ENCODE measurements at regions not wholly inside any gene's neighbourhood (a gene's known extent, or its start where the extent isn't known, plus 50 kb on each side); places are given as distances from the start of the nearest gene placed in this dataset.

DNA sequence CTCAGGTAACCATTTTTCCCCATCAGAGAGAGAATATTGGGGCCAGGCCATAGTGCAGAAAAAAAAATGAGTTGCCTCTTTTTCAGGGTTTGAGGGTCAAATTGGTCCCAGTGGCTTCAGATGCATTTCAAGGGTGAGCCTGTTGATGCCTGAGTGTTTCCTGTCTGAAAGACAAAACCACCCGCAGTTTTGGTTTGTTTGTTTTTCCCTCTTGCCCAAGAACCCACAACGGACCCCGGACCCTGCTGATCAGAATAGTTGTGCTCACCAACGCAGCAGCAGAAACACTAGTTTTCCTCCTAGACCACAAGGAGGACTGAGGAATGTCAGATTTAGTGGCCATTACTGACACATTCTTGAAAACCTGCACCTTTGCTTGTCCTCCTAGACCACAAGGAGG, 1433.1 kb downstream of the PLA2G4A start:
- H3K9me3 Mint-ChIP-seq, result peaks cover 24 to 86% (median 55%) of the 10 kb centered on the region in 6 donors
- no peak overlapping the region for H3K27ac Mint-ChIP-seq

DNA sequence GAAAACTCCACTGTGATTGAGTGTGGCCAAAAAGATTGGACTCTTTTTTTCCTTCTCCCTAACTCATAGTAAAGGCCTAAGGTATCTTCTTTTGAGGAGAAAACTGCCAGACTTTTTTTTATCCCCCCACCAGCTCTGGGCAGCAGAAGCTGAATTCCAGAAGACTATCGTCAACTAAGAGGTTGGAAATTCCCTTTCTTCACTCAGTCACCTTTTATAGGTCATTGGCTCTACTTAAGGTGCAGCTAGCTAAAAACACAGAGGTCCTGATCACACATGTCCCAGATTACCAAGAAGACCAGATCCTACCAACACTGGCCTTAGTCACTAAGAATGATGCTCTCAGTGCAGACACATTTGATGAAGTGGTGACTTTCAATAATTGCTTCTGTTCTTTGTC, 1441.2 kb downstream of the PLA2G4A start:
- Mint-ChIP-seq H3K36me3 (no peaks in the 10 kb centered on the region), H3K4me1 (no peaks in the 10 kb centered on the region), H3K27ac (no peak overlapping the region), H3K9me3 (peaks cover 2 to 36% (median 26%) of the 10 kb centered on the region in 6 donors), H3K4me3 (no peak overlapping the region), H3K27me3 (ENCODE audit: low read depth in 3 of 3) (peaks cover 0 to under 1% (median 0%) of the 10 kb centered on the region in 3 donors)
- DNase-seq, result no peak

More for the DNA sequence above, 1433.1 kb downstream of the PLA2G4A start:
- H3K4me3 Mint-ChIP-seq, result no peak overlapping the region
- H3K36me3 Mint-ChIP-seq, result peaks cover 0 to 7% (median 0%) of the 10 kb centered on the region in 3 donors
- H3K4me1 Mint-ChIP-seq, result no peaks in the 10 kb centered on the region
- no peak for DNase-seq
- H3K27me3 Mint-ChIP-seq (ENCODE audit: low read depth in 3 of 3), result peaks cover 0 to 3% (median 0%) of the 10 kb centered on the region in 3 donors

DNA sequence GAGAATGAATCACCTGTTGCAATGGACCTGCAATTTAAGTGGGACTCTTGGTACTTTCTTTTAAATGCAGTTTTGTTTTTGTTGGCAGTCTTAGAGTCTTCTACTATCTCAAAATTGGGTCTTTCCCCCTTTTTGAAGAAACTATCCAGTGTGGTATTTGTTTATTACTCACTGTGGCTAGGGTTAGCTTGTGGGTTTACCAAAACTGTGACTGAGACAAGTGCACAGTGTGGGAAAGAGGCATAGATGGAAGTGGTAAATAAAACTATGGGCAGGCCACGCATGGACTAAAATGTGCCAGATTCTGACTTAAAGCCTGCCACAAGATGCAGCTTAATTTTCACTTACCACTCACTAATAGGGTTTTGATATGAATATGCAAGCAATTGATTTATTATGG, 1441.7 kb downstream of the PLA2G4A start:
- H3K4me1 Mint-ChIP-seq, result no peaks in the 10 kb centered on the region
- no peak overlapping the region for H3K4me3 Mint-ChIP-seq
- no peaks in the 10 kb centered on the region for H3K36me3 Mint-ChIP-seq
- H3K27ac Mint-ChIP-seq, result no peak overlapping the region
- H3K27me3 Mint-ChIP-seq (ENCODE audit: low read depth in 3 of 3), result no peaks in the 10 kb centered on the region
- DNase-seq, result no peak
- peaks cover 2 to 30% (median 22%) of the 10 kb centered on the region in 6 donors for H3K9me3 Mint-ChIP-seq

DNA sequence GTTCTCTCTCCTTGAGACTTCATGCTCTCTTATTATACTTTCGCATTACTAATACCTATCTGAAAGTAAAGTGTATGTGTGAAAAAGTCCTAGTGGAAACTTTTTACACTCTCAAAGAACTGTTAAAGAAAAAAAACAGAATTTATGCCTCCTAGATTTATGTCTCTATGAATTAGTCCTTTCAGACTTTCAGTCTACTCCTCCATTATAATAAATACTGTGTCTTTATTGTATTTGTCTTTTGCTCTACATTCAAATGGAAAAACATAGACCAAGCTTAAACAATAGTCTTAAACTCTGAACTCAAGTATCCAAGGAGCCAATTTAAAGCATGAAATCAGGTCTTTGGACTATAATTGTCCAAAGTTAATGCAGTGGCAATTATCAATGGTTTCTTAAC, 1449.0 kb downstream of the PLA2G4A start:
- Mint-ChIP-seq H3K4me3 (no peak overlapping the region), H3K4me1 (no peaks in the 10 kb centered on the region), H3K9me3 (peaks cover 3 to 47% (median 20%) of the 10 kb centered on the region in 6 donors), H3K27ac (no peak overlapping the region), H3K27me3 (ENCODE audit: low read depth in 3 of 3) (peaks cover 0 to 2% (median 0%) of the 10 kb centered on the region in 3 donors), H3K36me3 (peaks cover 0 to 4% (median 0%) of the 10 kb centered on the region in 3 donors)
- DNase-seq, result no peak

DNA sequence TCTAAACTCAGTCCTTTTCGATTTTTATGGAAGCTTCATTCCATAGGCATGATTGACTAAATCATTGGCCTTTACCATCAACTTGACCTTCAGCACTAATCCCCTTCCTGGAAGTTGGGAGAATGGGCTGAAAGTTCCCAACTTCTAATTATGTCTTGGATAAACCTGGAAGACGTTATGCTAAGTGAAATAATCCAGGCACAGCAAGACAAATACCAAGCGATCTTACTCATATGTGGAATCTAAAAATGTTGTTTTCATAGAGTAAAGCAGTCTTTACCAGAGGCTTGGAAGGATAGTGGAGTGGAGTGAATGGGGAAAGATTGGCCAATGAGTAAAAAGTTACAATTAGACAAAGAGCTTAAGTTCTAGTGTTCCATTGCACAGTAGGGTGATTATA, 1453.2 kb downstream of the PLA2G4A start:
- no peak overlapping the region for H3K27ac Mint-ChIP-seq
- no peaks in the 10 kb centered on the region for H3K4me1 Mint-ChIP-seq
- peaks cover 3 to 53% (median 23%) of the 10 kb centered on the region in 6 donors for H3K9me3 Mint-ChIP-seq

DNA sequence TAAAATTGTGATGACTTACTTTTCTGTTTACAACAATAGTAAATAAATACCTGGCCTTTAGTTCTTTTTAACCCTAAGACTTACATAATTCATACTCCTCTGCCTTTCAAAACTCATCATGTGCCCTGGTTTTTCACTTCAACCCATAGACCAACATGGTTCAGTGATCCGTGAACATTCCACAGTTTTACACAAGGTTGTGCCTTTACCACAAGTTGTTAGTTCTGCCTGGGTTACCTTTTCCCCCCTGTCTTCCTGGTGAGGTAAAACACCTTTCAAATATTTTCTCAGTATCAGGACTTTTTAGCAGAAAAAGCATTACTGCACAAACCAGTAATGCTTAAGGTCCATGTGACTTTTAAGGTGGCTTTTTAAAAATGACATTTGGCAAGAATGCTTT, 1466.4 kb downstream of the PLA2G4A start:
- peaks cover 0 to 2% (median 1%) of the 10 kb centered on the region in 3 donors for H3K27me3 Mint-ChIP-seq (ENCODE audit: low read depth in 3 of 3)
- no peaks in the 10 kb centered on the region for H3K4me1 Mint-ChIP-seq
- H3K4me3 Mint-ChIP-seq, result no peak overlapping the region
- no peak for DNase-seq
- peaks cover 0 to 5% (median 4%) of the 10 kb centered on the region in 3 donors for H3K36me3 Mint-ChIP-seq
- H3K27ac Mint-ChIP-seq, result no peak overlapping the region
- H3K9me3 Mint-ChIP-seq, result peaks cover 16 to 52% (median 38%) of the 10 kb centered on the region in 6 donors

More for the DNA sequence above, 1453.2 kb downstream of the PLA2G4A start:
- Mint-ChIP-seq H3K4me3 (no peak overlapping the region), H3K36me3 (peaks cover 0 to 4% (median 0%) of the 10 kb centered on the region in 3 donors), H3K27me3 (ENCODE audit: low read depth in 3 of 3) (peaks cover 0 to 2% (median 0%) of the 10 kb centered on the region in 3 donors)
- no peak for DNase-seq

DNA sequence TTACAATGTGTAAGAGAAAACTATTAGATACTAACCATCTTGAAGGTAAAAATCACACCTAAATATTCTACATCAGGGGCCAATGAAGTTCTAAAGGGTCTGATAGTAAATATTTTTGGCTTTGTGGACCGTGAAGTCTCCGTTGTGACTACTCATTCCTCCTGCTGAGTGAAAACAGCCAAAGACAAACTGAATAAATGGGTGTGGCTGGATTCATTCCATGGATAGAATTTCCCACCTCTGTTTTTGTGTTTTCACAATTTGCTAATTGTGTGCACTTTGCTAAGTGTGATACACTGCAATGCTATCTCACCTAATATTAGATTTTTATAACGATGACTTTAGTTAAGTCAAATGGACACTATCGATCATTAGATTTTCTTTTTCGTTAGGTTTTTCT, 1474.0 kb downstream of the PLA2G4A start:
- Mint-ChIP-seq H3K27ac (no peak overlapping the region), H3K36me3 (no peaks in the 10 kb centered on the region), H3K4me3 (no peak overlapping the region), H3K27me3 (ENCODE audit: low read depth in 3 of 3) (peaks cover 0 to 2% (median 0%) of the 10 kb centered on the region in 3 donors), H3K9me3 (peaks cover 16 to 38% (median 27%) of the 10 kb centered on the region in 6 donors), H3K4me1 (no peaks in the 10 kb centered on the region)
- no peak for DNase-seq

DNA sequence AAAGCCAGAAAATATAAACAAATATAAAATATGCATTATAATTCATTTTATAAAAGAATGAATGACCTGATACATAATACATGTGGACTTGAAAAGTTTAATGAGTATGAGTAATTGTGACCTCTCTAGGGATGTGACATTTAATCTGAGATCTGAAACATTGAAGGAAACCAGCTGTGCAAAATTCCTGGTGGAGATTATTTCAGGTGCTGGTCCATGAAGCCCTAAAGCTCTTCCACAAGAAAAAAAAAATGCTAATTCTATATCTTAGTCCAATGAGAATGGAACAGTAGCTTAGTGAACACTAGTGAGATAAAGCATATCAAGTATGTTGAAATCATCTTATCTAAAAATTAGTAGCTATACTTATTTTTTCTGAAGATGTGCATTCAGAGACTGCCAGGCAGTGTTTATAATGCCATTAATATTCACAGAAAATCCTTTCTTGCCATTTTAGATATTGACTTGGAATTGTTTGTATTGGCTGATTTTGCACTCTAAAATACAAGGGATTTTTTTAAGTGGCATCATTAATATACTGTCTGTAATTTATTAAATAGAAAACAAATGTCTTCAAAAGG, 1485.9 kb downstream of the PLA2G4A start:
- H3K36me3 Mint-ChIP-seq, result no peaks in the 10 kb centered on the region
- no peaks in the 10 kb centered on the region for H3K27me3 Mint-ChIP-seq (ENCODE audit: low read depth in 3 of 3)
- H3K4me1 Mint-ChIP-seq, result no peaks in the 10 kb centered on the region
- no peak for DNase-seq
- peaks cover 4 to 36% (median 23%) of the 10 kb centered on the region in 6 donors for H3K9me3 Mint-ChIP-seq
- H3K27ac Mint-ChIP-seq, result no peak overlapping the region
- no peak overlapping the region for H3K4me3 Mint-ChIP-seq

DNA sequence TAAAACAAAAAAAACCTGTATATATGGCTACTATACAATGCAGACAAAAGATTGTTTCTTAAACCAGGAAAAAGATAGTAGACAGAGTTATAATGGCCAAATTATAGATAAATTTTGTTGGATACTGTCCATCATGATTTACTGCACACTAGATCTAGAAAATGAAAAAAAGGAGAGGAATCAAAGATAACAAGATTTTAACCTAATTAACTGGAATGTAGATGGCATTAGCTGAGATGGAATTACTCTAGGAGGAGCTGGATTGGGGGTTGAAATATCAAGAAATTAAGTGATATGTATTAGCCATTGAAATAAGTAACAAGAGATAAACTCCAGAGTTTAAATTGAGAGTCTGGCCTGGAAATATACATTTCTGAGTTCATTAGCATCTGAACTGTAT, 1489.1 kb downstream of the PLA2G4A start:
- peaks cover 4 to 37% (median 21%) of the 10 kb centered on the region in 6 donors for H3K9me3 Mint-ChIP-seq
- peaks cover 0 to 2% (median 0%) of the 10 kb centered on the region in 3 donors for H3K27me3 Mint-ChIP-seq (ENCODE audit: low read depth in 3 of 3)
- H3K4me1 Mint-ChIP-seq, result no peaks in the 10 kb centered on the region
- no peak overlapping the region for H3K4me3 Mint-ChIP-seq
- no peak for DNase-seq
- H3K36me3 Mint-ChIP-seq, result no peaks in the 10 kb centered on the region
- no peak overlapping the region for H3K27ac Mint-ChIP-seq

DNA sequence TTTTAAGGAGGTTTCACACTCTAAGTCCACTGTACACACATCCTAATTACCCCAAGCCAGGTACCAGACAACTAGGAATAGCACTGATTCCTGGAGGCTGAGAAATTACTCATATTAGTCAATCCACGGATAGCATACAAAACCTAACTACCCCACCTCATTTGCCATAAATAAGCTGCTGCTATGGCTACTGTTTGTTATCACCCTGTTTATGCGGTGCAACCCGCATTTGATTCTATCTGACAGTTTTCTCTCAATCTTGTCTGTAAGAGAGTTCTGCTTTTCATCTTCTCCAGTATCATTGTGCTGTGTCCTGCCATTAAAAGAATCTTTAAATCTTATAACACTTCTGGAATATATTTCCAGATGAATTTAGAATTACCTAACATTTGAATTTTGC, 1496.5 kb downstream of the PLA2G4A start:
- Mint-ChIP-seq H3K4me1 (no peaks in the 10 kb centered on the region), H3K36me3 (no peaks in the 10 kb centered on the region), H3K4me3 (no peak overlapping the region), H3K9me3 (peaks cover 0 to 21% (median 12%) of the 10 kb centered on the region in 6 donors), H3K27me3 (ENCODE audit: low read depth in 3 of 3) (peaks cover 0 to 2% (median 0%) of the 10 kb centered on the region in 3 donors), H3K27ac (no peak overlapping the region)
- no peak for DNase-seq

DNA sequence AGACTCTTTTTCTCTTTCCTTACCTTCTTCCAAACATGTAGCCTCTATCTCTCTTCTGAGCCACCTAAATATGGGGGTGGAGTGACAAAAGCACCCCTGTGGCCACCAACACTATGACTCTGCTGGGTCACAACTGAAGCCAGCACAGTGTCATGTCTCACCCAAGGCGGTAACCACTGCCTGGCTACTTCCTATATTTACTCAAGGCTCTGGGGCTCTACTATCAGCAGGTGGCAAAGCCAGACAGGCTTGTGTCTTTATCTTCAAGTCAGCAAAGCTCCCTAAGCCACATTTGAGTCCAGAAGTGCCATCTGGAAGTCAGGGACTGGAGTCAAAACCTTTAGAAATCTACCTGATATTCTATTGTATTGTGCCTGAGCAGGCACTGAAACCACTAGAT, 1515.2 kb downstream of the PLA2G4A start:
- peaks cover 0 to 3% (median 0%) of the 10 kb centered on the region in 3 donors for H3K36me3 Mint-ChIP-seq
- DNase-seq, result no peak
- no peaks in the 10 kb centered on the region for H3K4me1 Mint-ChIP-seq
- H3K27ac Mint-ChIP-seq, result no peak overlapping the region
- no peak overlapping the region for H3K4me3 Mint-ChIP-seq
- H3K27me3 Mint-ChIP-seq (ENCODE audit: low read depth in 3 of 3), result no peaks in the 10 kb centered on the region
- H3K9me3 Mint-ChIP-seq, result peaks cover 21 to 65% (median 26%) of the 10 kb centered on the region in 6 donors

DNA sequence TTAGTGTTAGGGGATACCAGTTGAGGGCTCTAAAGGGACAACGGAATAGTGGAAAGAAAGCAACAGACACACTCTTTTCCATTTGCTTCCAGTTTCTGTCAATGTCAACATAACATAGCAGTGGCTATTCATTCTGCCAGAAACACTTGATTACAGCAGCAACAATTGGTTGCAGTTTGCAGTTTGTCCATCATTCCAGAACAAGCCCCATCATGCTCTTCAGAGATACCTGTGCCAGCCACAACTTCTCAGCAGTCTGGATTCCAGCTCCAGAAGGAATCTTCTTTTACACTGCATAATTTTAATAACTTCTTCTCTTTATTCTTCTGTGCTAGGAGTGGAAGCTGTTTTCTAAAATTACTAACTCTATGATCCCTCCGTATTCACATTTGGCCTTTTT, 1521.4 kb downstream of the PLA2G4A start:
- Mint-ChIP-seq H3K9me3 (peaks cover 13 to 41% (median 24%) of the 10 kb centered on the region in 6 donors), H3K27ac (no peak overlapping the region), H3K36me3 (no peaks in the 10 kb centered on the region), H3K4me3 (no peak overlapping the region), H3K27me3 (ENCODE audit: low read depth in 3 of 3) (peaks cover 0 to 1% (median 0%) of the 10 kb centered on the region in 3 donors), H3K4me1 (no peaks in the 10 kb centered on the region)
- DNase-seq, result no peak

DNA sequence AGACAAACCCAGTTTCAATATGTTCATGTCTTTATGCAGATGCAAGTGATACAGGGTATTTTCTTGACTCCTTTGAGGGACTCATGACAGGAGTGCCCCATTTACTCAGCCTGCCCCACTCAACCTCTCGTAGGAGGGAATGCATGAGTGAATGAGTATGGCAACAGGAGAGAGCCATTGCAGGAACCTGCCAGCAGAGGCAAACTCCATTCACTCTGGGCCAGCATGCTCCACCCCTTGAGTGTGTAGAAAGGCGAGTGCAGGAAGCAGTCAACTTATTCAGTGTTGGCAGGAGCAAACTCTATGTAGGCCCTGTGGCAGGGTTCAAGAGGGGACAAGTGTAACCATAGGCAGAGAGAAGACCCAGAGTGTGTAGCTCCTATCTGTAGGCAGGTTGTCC, 1526.3 kb downstream of the PLA2G4A start:
- Mint-ChIP-seq H3K4me1 (no peaks in the 10 kb centered on the region), H3K4me3 (no peak overlapping the region), H3K27me3 (ENCODE audit: low read depth in 3 of 3) (no peaks in the 10 kb centered on the region), H3K36me3 (peaks cover 0 to 6% (median 0%) of the 10 kb centered on the region in 3 donors), H3K9me3 (peaks cover 22 to 49% (median 35%) of the 10 kb centered on the region in 6 donors), H3K27ac (no peak overlapping the region)
- DNase-seq, result no peak

DNA sequence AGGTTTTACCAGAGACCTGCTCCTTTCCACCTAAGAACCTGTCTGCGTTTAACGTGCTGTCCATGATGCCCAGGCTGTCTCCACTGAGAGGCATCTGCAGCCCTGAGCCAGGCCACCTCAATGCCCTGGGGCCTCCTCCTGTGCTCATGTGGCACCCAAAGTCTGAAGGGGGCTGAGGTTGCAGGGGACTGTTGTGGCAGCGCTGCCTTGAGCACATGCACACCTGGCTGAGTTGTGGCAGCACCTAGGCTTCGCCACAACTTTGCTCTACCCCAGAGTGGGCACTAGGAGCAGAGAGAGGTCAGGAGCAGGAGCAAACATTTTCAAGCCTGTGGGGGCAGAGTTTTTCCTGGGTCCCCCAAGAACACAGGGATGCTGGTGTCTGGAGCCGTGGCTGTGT, 1527.1 kb downstream of the PLA2G4A start:
- Mint-ChIP-seq H3K27ac (no peak overlapping the region), H3K36me3 (peaks cover 0 to 6% (median 0%) of the 10 kb centered on the region in 3 donors), H3K27me3 (ENCODE audit: low read depth in 3 of 3) (no peaks in the 10 kb centered on the region), H3K4me1 (no peaks in the 10 kb centered on the region), H3K9me3 (peaks cover 19 to 44% (median 34%) of the 10 kb centered on the region in 6 donors), H3K4me3 (no peak overlapping the region)
- DNase-seq, result no peak

DNA sequence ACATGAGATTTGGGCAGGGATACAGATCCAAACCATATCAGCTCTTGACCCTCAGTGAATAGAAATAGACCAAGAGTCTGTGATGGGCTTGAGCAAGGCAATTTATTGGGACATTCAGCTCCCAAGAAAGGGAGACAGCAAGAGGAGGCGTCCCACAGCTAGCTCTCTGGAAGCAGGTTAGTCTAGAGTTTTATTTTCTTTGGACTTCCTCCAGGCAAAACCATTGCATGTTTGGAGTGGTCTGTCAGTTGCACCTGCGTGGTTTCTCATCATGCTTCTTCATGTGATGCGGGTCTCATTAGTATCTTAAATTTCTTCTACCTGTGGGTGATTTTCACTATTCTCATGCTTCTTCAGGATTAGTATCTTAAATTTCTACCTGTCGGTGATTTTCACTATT, 1530.6 kb downstream of the PLA2G4A start:
- peaks cover 12 to 53% (median 33%) of the 10 kb centered on the region in 6 donors for H3K9me3 Mint-ChIP-seq
- no peaks in the 10 kb centered on the region for H3K4me1 Mint-ChIP-seq
- peaks cover 0 to 1% (median 0%) of the 10 kb centered on the region in 3 donors for H3K27me3 Mint-ChIP-seq (ENCODE audit: low read depth in 3 of 3)
- DNase-seq, result no peak
- peaks cover 0 to 6% (median 0%) of the 10 kb centered on the region in 3 donors for H3K36me3 Mint-ChIP-seq
- H3K27ac Mint-ChIP-seq, result no peak overlapping the region
- H3K4me3 Mint-ChIP-seq, result no peak overlapping the region
